GM21723 (cell line): ENCODE measurements at regions not wholly inside any gene's neighbourhood (a gene's known extent, or its start where the extent isn't known, plus 50 kb on each side); places are given as distances from the start of the nearest gene placed in this dataset.

ENCODE experiments used
- ATAC-seq: cut with Tn5 transposase; IDR thresholded peaks from one replicate; pipeline ENCODE4 v1.9.1; 2021; ENCODE audit warnings: mild to moderate bottlenecking, moderate library complexity; ENCODE audit not compliant: unreplicated experiment

DNA sequence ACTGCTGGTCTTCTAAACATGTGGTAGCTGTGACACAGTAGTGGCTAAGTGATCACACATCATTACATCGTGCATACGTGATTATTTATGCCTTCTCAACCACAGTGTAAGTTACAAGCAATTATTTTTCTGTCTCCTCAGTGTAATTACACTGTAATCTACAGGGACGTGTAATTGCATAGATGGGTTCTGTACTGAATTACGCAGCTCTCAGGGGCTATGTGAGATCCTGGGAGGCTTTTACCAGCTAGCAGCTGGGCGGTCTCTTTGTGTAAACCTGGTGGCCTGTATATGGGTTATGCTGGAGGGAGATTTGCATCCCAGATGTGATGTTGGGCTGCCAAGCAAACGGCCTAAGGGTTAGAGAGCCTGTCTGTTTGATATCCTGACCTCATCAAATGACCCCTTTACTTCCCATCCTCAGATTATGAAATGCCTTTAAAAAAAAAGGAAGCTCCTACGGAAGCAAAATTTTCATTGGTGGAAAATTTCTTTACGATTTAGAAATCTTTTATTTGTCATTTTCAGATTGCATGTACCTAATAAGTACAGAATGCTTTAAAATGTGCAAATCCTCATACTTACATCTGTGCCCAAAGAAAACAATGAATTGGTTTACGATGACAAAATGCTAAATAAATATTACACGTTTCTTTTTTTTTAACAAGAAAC lies 402.8 kb upstream of the JAG1 start:
- no peak for ATAC-seq

- no peak for ATAC-seq
These were observed 403.4 kb upstream of the JAG1 start for GRCh38 chr20:11077226-11077625.

GRCh38 chr20:11080010-11080409 lies 406.2 kb upstream of the JAG1 start:
- ATAC-seq, result no peak

- no peak for ATAC-seq
These were observed 407.1 kb upstream of the JAG1 start for GRCh38 chr20:11080781-11081377.

DNA sequence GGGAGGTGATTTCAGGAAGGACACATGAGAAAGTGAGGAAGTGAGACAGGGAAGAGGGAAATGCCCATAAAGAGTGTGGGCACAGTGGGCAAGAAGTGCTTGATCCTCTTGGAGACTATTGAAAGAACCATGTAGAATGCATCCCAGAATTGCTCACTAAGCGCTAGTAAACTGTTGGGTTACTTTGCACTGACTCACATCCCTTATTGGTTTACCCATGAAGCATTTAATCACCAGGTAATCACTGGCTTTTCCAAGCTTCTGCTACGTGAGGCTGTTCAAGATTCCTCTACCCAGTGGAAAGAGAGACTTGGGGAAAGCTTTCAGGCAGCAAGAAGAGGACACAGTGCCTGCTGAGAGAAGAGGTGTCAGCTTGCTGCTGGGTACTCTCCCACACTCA lies 410.0 kb upstream of the JAG1 start:
- ATAC-seq, result no peak

DNA sequence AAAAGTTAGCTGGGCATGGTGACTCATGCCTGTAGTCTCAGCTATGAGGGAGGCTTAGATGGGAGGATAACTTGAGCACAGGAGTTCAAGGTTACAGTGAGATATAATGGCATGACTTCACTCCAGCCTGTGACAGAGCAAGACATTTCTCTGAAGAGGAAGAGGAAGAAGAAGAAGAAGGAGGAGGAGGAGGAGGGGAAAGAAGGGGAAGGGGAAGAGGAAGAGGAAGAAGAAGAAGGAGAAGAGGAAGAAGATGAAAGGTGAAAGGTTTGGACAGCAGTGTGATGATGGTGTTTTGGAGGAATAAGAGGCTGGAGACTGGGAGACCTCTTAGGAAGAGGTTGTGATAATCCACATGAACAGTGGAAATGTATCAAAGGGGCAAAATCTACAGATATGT lies 410.7 kb upstream of the JAG1 start:
- ATAC-seq, result no peak

DNA sequence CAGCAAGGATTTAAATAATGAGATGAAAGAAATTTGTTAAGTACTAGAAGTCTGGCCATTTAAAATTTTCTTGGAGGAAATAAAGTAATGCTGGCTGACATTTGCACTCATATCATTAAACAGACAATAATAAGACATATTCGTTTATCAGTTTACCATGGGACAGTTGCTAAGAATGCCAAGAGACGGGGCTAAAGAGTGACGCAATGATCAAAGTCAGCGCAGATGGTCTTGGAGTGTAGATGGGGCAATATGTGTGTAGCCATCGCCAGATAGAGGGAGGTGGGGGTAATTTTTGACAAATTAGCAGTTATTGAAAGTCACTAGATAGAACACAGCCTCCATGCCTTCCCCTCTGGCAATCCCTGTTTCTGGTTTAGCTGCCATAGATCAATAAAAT lies 413.2 kb upstream of the JAG1 start:
- ATAC-seq, result no peak

GRCh38 chr20:11090751-11091150 lies 417.0 kb upstream of the JAG1 start:
- ATAC-seq, result no peak

GRCh38 chr20:11091511-11091910 lies 417.7 kb upstream of the JAG1 start:
- ATAC-seq, result no peak

DNA sequence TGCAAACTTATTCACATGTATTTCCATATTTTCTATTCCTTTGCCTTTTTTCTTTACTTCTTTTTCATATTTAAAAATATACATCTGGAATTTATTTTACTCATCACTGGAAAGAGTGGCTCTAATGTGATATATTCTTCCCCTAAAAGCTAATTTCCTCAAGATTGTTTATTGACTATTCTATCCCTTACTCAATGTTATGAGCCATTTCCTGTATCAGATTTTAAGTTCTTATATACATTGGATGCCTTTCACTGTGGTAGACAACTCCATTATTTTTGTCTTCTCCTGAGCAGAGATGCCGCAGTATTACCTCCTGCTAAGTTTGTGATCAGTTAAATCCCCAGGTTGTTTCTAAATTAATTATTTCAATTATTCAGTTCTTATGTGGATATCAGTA lies 418.4 kb upstream of the JAG1 start:
- no peak for ATAC-seq

DNA sequence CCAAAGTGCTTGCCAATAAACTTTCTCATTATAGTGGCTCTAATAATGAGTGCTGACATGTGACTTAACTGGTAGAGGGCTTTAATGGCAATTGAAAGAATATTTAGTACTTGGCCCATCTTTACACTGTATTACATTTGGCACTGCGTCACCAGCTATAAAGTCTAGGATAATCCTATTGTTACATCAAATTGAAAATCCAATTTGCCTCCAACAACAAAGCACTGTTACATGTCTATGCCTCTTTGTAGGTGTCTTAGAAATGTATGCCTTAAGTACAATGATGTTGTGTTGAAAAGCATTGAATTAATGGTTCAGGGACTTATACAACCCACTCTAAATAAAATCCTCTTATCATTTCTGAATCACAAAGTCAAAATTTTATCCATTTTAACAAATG lies 420.4 kb upstream of the JAG1 start:
- ATAC-seq, result no peak

- no peak for ATAC-seq
These were observed 420.9 kb upstream of the JAG1 start for GRCh38 chr20:11094711-11095110.

DNA sequence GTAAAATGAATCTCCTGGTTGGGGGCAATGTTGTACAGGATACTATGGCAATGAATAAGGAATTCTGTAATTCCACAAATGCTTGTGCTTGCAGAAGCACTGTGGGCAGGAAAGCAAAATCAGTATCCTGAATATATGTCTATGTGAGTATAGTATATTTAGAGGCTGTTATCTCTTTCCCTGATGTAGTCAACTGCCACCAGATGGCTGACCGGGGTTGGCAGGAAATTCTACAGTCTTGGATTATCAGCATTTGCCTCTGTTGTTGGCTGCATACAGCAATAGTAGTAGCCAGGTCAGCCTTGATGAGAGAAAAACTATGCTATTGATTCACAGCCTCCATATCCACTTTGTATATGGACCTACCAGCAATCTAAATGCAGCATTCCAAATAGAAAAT lies 425.1 kb upstream of the JAG1 start:
- no peak for ATAC-seq

GRCh38 chr20:11101243-11101642 lies 427.4 kb upstream of the JAG1 start:
- ATAC-seq, result no peak

DNA sequence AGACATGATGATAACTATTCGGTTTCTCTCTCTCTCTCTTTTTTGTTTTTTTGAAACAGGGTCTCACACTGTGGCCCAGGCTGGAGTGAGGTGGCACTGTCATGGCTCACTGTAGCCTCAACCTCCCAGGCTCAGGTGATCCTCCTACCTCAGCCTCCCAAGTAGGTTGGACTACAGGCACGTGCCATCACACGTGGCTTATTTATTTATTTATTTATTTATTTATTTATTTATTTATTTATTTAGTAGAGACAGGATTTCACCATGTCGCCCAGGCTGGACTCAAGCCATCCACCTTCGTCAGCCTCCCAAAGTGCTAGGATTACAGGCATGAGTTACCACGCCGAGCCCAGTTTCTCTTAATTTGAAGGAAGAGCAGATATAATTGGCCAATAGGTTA lies 427.9 kb upstream of the JAG1 start:
- ATAC-seq, result no peak

- no peak for ATAC-seq
These were observed 430.1 kb upstream of the JAG1 start for GRCh38 chr20:11103866-11104265.

GRCh38 chr20:11108102-11108810 lies 434.5 kb upstream of the JAG1 start:
- no peak for ATAC-seq

DNA sequence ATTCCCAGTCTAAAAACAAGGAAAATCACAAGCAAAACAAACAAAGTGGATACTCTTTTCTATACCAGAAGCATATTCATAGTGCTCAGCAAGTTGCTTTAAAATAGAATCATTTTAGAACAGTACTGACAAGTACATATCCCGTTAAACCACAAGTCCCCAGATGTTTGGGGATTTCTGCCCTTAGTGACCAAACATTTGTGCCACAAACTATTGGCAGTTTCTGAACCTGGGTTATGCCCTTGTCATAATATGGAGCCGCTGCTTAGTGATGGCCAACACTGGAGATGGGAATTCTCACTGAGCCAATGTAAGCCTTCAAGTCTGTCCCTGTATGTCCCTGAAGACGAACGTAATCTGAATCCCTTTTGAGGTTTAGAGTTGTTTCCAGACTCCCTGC lies 436.7 kb upstream of the JAG1 start:
- no peak for ATAC-seq

- no peak for ATAC-seq
These were observed 437.4 kb upstream of the JAG1 start for GRCh38 chr20:11111191-11111590.

DNA sequence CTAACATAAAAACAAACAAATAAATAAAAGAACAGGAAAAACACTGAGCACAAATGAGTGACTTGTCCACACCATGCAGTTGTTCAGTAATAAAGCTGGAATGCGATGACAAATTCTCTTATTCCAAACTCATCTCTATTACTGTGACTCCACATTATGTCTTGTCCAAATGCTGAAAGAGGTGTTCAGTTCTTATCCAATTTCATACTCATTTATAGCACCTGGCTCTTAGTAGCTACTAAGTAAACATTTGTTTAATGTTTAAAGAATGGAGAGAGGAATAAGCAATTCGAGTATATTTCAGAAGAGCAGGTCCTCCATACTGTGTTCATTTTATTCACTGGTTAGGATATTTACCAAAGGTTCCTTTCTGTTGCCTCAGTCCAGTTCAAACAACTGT lies 439.0 kb upstream of the JAG1 start:
- no peak for ATAC-seq

DNA sequence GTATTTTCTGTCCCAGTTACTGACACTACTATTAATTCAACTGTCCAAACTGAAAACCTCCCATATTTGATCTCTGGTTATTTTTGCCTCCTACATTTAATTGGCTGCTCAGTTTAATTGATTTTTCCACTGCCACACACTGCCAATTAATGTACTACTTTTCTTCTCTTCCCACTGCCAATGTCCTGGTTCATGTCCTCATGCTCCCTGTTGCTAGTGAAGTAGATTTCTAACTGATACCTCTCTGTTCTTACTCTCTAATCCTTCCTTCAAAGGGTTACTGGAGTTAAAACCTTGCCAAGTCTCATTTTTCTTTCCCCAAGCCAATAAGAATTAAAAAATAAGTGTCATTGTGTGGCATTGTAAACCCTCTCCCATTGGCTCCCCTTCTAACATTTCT lies 440.6 kb upstream of the JAG1 start:
- no peak for ATAC-seq

DNA sequence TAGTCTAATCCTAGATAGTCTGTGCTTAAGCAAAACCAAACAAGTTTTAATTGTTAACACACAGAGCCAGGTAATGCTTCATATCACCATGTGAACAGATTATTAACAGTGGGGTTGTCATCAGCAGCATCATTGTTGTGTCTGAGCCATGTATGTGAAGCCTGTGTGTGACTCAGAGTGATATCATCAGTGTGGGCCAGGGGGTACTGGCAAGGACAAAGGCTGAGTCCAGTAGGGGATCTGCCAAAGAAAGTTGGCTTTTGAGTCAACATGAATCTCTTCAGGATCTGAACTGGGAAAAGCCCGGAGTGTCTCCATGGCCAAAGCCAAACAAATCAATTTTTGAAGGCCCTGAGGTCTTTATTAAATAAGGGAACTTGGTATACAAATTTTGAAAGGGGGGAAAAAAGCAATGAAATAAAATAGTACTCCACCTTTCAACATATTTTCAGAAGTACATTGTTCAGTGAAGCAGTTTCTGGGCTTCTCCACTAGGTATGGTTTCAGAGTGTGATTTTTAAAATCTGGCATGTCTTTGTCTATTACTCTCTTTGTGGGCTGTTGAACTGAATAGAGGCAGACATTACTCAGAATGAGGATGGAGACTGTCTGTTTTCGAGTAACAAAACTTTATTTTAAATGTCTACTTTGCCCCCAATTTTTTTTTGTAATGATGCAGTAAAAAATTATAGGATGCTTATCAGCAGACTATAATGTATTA lies 444.2 kb upstream of the JAG1 start:
- no peak for ATAC-seq
